ENCODE measurements at regions not wholly inside any gene's neighbourhood (a gene's known extent, or its start where the extent isn't known, plus 50 kb on each side); places are given as distances from the start of the nearest gene placed in this dataset.

- DNase-seq, result no peak
These were observed 64.9 kb upstream of the STK32A start for GRCh38 chr5:147169901-147170300.

GRCh38 chr5:147170603-147171002 lies 64.2 kb upstream of the STK32A start:
- DNase-seq, result no peak

- DNase-seq, result no peak
These were observed 60.1 kb upstream of the STK32A start for GRCh38 chr5:147174671-147175265.

GRCh38 chr5:147175516-147176097 lies 59.2 kb upstream of the STK32A start:
- no peak for DNase-seq

GRCh38 chr5:147176422-147176821 lies 58.4 kb upstream of the STK32A start:
- DNase-seq, result no peak

GRCh38 chr5:147177125-147177840 lies 57.5 kb upstream of the STK32A start:
- DNase-seq, result no peak

GRCh38 chr5:147179562-147180147 lies 55.2 kb upstream of the STK32A start:
- no peak for DNase-seq

GRCh38 chr5:147180751-147181150 lies 54.1 kb upstream of the STK32A start:
- no peak for DNase-seq

All from SHP77 (cell line).